ENCODE measurements at regions not wholly inside any gene's neighbourhood (a gene's known extent, or its start where the extent isn't known, plus 50 kb on each side); places are given as distances from the start of the nearest gene placed in this dataset.
"Not testable (repeated sequence)": the region's sequence is repeated elsewhere in the genome, so short reads cannot be mapped to it uniquely, and the experiment has no call there.

- TF ChIP-seq CTCF (IDR thresholded peaks at IDR 0.05; ENCODE audit: insufficient read depth, low read length, poor library complexity, severe bottlenecking) = no peak
- Histone ChIP-seq H3K27me3 (replicated peaks; ENCODE audit: control insufficient read depth, insufficient read depth, low read length) (no peaks in the 10 kb centered on the region; the same call in 1 of the 2 replicates), H3K36me3 (ENCODE audit: control insufficient read depth, insufficient read depth, low read length) (no peaks in the 10 kb centered on the region), H3K4me3 (replicated peaks; ENCODE audit: low read depth, low read length) (no peak overlapping the region)
- DNase-seq (ENCODE audit: extremely low read depth, insufficient read length) = no peak
These were observed 192.6 kb upstream of the HDAC4 start for GRCh38 chr2:239593455-239593854.

GRCh38 chr2:239592629-239593290, 191.9 kb upstream of the HDAC4 start:
- H3K27me3 ChIP-seq (replicated peaks; ENCODE audit: control insufficient read depth, insufficient read depth, low read length); H3K4me3 ChIP-seq (replicated peaks; ENCODE audit: low read depth, low read length); DNase-seq (ENCODE audit: extremely low read depth, insufficient read length); H3K36me3 ChIP-seq (ENCODE audit: control insufficient read depth, insufficient read depth, low read length): not testable (repeated sequence)

- Histone ChIP-seq H3K4me3 (replicated peaks; ENCODE audit: low read depth, low read length) (no peak overlapping the region), H3K27me3 (replicated peaks; ENCODE audit: control insufficient read depth, insufficient read depth, low read length) (no peaks in the 10 kb centered on the region), H3K36me3 (ENCODE audit: control insufficient read depth, insufficient read depth, low read length) (no peaks in the 10 kb centered on the region)
- DNase-seq (ENCODE audit: extremely low read depth, insufficient read length) = no peak
- TF ChIP-seq CTCF (IDR thresholded peaks at IDR 0.05; ENCODE audit: insufficient read depth, low read length, poor library complexity, severe bottlenecking) = no peak
These were observed 190.4 kb upstream of the HDAC4 start for GRCh38 chr2:239590995-239591915.

GRCh38 chr2:239590276-239590675, 189.5 kb upstream of the HDAC4 start:
- no peak overlapping the region for H3K4me3 ChIP-seq (replicated peaks; ENCODE audit: low read depth, low read length)
- H3K27me3 ChIP-seq (replicated peaks; ENCODE audit: control insufficient read depth, insufficient read depth, low read length) = no peaks in the 10 kb centered on the region
- no peaks in the 10 kb centered on the region for H3K36me3 ChIP-seq (ENCODE audit: control insufficient read depth, insufficient read depth, low read length)
- no peak for DNase-seq (ENCODE audit: extremely low read depth, insufficient read length)
- no peak for TF ChIP-seq CTCF (IDR thresholded peaks at IDR 0.05; ENCODE audit: insufficient read depth, low read length, poor library complexity, severe bottlenecking)

- H3K36me3 ChIP-seq (ENCODE audit: control insufficient read depth, insufficient read depth, low read length) = no peaks in the 10 kb centered on the region
- DNase-seq (ENCODE audit: extremely low read depth, insufficient read length) = no peak
- no peak overlapping the region for H3K4me3 ChIP-seq (replicated peaks; ENCODE audit: low read depth, low read length)
- no peak for TF ChIP-seq CTCF (IDR thresholded peaks at IDR 0.05; ENCODE audit: insufficient read depth, low read length, poor library complexity, severe bottlenecking)
- H3K27me3 ChIP-seq (replicated peaks; ENCODE audit: control insufficient read depth, insufficient read depth, low read length) = no peaks in the 10 kb centered on the region
These were observed 189.0 kb upstream of the HDAC4 start for GRCh38 chr2:239589833-239590232.

GRCh38 chr2:239589270-239589825, 188.5 kb upstream of the HDAC4 start:
- Histone ChIP-seq H3K36me3 (ENCODE audit: control insufficient read depth, insufficient read depth, low read length) (no peaks in the 10 kb centered on the region), H3K4me3 (replicated peaks; ENCODE audit: low read depth, low read length) (no peak overlapping the region), H3K27me3 (replicated peaks; ENCODE audit: control insufficient read depth, insufficient read depth, low read length) (no peaks in the 10 kb centered on the region)
- DNase-seq (ENCODE audit: extremely low read depth, insufficient read length) = no peak
- TF ChIP-seq CTCF (IDR thresholded peaks at IDR 0.05; ENCODE audit: insufficient read depth, low read length, poor library complexity, severe bottlenecking) = no peak

Data from GM06990 (cell line).